ENCODE measurements at regions not wholly inside any gene's neighbourhood (a gene's known extent, or its start where the extent isn't known, plus 50 kb on each side); places are given as distances from the start of the nearest gene placed in this dataset.
"Not testable (repeated sequence)": the region's sequence is repeated elsewhere in the genome, so short reads cannot be mapped to it uniquely, and the experiment has no call there.

DNA sequence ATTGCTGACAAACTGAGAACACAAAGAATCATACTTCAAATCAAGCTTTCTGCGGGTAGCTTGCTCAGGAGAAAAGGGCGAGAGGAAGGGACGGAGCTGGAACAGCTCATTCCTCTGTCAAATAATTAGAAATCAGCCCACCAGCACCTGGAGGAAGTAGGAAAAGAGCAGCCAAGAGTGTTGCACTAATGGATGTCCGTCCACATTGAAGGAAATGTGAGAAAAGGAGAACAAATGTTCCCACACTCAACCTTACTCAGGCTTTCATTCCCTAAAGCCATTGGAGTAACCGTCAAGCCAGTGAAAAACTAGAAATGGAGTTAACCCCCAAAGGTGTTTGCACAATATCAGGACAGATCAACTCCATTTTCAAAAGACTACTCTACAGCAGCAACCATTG lies 233.0 kb upstream of the PRKD1 start:
- ATAC-seq, result no peak

DNA sequence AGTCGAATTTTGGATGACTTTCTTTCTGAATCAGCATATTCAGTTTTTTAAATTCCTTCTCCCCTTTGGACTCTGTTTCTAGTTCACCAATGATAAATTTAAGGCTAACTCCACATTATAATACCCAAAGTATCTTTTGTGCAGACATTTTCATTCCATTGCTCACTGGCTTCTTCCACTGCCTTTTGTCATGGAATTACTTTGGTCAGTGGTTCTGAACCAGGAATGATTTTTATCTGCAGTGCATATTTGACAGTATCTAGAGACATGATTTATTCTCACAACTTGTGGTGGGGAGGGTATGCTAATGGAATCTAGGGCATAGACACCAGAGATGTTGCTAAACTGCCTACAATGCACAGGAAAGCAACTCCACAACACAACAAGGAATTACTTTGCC lies 234.4 kb upstream of the PRKD1 start:
- no peak for ATAC-seq

DNA sequence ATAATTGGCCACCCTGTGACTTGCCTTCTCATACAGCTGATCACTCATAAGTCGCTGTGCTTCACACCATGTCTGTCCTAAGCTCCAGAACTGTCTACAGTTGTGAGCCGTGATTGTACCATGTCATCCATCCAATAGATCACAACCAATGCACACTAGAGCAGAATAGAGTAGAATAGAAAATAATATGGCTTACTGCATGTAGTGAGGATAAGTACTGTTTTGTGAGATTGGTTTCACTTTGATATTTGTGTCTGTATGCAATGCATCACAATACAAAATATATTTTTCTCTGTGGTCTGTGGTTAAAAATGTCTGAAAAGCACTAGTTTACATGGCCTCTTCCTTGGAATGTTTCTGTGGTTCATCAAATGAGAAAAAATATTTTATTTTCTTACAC lies 237.6 kb upstream of the PRKD1 start:
- ATAC-seq, result no peak

DNA sequence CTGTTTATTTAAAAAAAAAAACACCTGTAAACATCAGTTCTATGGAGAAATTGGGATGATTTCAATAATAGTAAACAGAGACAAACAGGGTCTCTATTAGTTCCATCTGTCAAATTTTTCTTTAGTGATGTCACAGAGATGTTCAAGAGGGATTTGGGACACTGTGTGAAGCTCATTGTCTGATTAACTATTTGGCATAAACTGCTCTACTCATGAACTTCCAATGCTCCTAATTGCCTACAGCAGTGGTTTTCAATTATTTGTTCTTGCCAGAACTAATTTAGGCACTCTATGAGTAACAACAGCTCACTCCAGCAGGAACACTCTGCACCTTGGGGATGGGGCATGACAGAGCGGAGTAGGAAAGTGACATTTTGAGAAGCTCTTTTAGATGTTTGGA lies 250.1 kb upstream of the PRKD1 start:
- ATAC-seq, result no peak

DNA sequence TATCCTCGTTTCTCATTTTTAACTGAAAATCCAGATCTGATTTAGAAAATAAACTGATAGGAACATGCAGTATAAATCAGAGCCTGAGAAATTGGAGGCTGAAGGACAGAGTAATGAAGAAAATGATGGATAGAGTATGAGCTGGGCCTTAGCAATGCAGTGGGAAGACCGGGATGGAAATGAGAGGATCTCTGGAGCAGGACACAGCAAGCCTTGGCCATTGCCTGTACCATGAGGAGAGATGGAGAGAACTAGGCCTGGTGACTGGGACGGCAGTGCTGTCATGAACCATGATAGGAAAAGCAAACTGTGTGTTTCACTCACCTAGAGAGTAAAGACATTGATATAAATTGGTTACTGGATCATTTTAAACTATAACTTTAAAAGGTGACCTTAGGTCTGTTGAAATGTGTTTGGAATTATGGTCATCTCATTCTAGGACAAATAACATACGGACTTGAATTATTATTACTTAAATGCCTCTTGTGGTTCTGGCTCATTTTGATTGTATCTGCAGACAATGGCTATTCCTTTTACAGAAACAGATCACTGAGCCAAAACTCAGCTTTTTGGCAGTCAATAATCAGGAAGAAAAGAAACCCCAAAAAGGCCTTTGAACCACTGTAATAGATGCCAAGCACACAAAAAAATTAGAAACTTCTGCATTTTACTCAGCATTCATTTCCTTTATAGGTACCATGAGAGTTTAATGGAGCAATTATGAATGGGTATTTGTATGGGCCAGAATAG lies 251.9 kb upstream of the PRKD1 start:
- no peak for ATAC-seq

DNA sequence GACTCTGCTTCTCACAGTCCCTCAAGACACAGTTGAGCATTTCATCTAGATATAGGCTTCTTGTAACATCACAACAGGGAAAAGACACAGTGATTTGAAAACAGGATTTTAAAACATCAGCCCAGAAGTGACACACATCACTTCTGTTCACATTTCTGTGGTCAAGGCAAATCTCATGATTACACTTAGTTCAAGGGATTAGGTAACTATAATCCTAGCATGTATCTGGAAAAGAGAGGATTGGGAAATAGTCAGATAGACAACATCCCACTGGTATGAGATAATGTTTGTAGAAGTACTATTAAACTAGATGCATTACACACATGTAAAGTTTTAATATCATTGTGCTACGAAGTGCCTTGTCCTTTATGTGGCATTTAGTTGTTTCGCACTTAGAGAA lies 252.6 kb upstream of the PRKD1 start:
- no peak for ATAC-seq

DNA sequence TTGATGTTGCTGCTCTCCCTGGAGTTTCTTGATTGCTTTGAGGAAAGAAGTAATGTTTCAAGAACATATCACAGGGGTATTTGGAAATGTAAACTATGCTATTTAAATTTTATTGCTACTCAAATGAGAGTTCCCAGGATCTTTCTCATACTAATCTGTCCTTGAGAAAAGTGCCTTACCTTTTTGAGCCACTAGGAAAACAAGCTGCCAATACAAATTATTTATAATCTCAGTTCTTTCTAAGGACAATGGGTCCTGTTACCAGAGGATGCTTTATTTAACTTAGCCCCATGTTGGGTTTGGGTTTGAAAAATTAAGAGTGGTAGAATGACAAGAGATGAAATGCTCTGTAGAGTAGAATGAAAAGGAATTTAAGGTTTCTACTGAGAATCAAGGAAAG lies 258.2 kb upstream of the PRKD1 start:
- ATAC-seq, result no peak

DNA sequence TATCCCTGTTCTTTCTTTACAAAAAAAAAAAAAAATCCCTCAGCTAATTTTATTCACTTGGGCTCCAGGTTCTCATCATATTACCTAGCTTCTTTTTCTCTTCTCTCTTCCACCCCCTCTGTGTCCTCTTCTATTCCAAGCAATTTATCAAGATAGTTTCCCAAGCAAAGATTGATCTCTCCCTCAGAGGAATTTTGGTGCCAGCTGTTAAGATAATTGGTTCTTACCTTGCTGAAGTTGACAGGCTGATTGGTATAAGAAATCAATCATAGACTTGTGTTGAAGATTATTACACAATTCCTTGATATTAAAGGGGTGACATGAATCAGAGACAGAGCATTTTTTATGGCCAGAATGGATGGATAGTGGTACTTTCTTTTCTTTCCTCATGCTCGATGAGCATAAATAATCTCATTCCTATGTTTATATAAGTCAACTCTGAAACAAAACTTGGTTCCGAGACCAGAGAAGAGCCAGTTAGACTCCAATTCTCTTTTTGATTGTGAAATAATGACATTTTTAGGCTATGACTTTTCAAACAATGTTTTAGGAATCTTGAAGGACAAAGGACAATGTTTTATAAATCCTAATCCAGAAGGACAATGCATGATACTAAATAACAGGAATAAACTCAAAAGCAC lies 264.1 kb upstream of the PRKD1 start:
- ATAC-seq, result no peak

DNA sequence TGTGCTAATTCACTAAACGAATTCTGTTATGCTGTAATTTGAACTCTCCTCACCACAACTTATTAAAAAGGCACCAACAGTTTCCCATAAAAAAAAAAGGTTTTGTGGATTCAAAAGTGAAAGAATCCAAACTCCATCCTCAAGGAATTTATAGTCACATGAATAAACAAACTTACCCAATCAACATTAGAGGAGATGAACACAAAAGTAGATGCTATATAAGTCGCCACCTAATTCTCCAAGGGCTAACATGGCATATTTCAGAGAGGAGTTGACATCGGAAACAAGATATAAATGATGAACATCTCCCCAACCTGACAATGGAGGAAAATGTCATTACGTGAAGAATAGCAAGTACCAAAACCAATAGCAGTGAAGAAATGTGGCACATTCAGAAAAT lies 265.5 kb upstream of the PRKD1 start:
- no peak for ATAC-seq

DNA sequence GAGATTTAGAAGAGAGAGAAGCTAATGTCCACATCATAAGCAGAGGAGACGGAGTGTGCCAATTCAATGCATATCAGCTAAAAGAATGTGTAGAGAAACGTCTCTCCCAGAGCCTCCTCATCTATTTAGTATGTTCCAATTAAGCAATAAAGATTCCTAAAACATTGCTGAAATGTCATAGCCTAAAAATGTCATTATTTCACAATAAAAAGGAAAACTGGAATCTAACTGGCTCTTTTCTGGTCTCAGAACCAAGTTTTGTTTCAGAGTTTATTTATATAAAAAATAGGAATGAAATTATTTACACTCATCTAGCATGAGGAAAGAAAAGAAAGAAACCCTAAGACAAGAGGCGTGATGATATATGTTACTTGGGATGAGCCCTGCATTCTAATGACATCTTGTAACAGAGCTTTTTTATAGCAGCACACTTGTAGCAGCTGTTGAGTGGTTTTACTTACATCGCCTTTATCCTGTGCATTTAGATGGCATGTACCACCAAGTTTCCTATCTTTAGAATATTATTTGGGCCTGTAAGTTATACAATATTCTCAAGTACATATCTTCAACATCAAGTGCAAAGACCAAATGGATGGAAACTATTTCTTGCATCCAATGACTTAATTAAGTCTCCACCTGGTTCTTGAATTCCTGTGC lies 266.3 kb upstream of the PRKD1 start:
- ATAC-seq, result no peak

DNA sequence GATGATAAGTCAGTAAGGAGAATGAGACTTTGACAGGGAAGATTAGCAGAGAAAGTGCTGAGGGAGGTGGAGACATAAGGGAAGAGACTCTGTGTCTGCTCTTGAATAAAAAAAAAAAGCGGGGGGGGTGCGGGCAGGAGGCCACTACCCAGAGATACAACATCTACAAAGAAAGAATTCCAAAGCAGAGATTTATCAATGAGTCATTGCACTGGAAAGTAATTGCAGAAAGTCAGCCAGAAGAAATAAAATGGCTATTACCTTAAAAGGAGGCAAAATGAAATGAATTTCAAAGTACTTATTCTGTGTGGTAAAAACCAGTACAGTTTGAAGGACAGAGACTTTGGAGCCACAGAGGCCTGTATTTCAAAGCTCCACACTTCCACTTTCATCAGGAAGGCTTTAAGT lies 267.1 kb upstream of the PRKD1 start:
- ATAC-seq, result no peak

DNA sequence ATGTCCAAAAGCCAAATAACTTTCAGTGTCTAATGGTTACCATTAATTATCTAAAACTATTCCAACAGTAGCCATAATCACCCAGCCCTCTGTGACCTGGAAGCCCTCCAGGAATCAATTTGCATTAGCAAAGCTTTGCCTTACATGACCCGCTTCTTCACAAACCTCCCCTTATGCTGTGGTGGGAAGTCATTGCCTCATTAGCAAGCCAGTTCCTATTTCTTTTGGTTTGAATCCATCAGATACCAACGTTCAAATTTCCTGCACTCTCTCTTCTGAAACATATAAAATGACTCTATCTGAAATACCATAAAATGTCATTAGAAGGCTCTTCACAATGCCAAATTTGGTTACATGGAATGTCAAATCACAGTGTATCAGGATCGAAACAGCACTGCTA lies 268.3 kb upstream of the PRKD1 start:
- no peak for ATAC-seq

DNA sequence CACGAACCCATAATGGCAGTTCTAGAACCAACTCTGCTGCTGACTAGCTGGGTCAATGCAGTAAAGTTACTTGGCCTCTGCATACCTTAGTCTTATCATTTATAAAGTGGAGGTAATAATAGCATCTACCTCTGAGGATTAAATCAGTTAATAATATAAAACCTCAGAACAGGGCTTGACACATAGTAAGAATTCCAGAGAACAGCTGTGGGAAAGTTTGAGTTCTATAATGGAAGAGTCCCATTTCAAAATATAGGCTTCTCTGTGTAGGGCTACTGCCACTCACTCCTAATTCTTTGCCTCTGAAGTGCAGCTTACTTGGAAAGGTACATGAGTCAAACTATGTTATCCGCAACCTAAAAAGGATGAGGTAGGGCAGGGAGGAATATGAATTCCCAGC lies 269.2 kb upstream of the PRKD1 start:
- ATAC-seq, result no peak

DNA sequence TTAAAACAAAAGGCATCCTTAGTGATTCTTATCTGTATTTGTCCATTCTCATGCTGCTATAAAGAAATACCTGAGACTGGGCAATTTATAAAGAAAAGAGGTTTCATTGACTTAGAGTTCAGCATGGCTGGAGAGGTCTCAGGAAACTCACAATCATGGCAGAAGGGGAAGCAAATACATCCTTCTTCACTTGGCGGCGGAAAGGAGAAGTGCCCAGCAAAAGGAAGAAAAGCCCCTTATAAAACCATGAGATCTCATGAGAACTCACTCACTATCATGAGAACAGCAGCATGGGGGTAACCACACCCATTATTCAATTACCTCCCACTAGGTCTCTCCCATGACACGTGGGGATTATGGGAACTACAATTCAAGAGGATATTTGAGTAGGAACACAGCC lies 271.1 kb upstream of the PRKD1 start:
- ATAC-seq, result not testable (repeated sequence)

DNA sequence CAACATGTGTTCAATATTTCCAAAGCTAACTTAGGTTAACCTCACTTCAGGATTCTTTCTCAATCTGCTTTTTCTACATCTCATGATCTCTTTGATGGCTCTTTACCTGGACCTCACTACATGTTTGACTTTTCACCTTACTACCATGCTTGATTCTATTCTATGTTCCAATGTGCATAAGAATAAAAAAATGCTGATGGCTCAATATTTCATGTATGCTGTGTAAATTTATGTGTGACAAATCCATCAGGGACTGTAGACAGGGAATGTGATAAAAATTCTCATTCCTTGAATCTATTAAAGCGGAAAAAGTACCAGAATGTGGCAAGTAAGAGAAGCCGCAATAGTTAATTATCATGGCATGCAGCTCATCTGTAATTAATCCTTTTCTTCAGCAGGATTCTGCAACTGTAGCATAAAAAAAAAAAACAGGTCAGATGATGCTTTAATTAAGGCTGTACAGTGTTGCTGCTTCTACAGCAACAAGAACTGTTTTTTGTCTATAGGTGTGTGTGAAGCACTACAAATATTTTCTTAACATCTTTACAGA lies 276.9 kb upstream of the PRKD1 start:
- ATAC-seq, result no peak

DNA sequence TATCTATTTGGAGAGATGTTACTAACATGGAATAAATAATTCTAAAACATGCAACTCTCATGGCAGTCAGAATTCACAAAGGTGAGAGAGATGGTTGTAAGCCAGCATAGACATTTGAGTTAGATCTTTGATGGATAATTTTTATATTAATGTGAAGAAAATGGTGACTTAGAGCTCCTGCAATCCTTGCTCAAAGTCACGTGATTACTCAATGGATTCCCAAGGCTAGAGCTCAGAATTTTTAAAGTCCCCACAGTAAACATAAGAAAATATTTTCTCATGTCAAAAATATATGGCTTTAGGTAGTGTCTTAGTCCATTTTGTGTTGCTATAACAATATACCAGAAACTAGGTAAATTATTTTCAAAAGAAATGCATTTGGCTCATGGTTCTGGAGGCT lies 281.5 kb upstream of the PRKD1 start:
- ATAC-seq, result no peak

DNA sequence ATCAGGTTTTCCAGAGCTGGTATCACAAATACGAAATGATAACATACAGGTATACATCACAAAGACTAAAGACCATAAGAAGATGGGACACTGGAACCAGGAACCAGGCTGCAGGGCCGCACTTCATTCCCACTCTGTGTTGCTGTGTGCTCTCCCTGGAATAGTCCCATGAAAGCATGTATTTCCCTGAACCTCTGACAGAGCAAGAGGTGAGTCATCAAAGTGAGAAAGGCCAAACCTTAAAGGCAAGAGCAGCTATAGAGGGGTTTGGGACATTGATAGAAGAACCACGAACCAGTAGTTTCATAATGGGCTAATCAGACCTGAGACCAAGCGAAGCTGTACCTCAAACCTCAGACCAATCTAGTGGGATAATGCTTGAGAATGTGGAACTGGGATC lies 283.0 kb upstream of the PRKD1 start:
- ATAC-seq, result no peak

DNA sequence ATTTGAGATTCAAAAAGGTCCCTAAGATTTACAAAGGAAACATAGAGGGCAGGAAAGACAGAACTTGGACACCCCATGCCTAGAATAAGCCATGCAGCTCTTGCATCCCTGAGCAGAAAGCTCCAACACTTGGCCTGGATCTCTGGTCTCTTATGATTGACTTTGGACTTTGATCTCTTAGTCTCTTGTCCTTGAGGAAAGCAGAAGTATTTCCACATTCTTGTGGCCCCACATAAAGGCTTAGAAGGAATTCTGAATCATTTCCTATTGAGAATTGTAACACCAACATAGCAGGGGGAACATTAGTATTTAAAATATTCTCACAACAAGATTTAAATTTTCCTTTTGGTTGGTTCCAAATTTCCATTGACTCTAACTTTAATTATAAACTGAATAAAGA lies 283.7 kb upstream of the PRKD1 start:
- no peak for ATAC-seq

DNA sequence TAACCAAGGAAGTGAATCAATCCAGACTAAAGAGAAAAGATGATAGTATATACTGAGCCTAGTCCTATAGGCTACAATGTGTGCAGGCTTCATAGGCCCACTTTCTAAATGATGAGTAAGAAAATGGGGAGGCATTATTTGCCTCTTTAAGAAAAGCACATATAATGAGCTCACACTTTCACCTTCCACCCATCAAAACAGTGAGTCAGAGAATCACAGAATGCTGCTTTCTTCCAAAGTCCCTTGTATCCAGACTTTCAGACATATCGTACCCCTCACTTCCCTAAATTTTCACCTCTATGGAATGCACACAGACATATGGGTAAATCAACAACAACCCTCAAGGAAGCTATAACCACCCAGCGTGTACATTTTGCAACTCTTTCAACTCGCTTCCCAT lies 286.4 kb upstream of the PRKD1 start:
- no peak for ATAC-seq

DNA sequence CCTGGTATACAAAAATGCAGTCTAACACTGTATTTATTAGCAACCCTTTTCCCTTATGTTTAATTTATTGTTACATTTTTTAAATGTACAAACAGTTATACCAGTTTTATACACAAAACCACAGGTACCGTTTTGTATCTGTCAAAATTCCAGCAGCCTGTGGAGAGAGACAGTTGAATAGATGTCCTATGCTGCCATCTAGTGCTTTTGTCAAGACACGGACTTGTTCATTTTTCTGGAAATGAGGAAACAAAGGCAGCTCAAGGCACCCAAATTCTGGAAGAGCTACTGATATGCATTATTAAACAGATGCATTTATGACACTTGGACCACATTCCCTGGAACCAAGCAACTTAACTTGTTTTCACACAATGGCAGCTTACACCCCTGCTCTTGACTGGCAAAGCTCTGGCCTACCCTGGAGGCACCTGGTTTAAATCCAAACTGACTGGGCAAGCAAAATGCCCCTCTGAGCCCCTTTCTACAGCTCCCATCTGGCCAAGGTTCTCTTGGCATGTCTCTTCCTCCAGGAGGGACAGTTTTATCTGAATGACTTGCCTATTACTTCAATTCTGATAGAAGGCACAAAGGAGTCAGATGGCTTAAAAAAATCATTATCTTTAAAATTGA lies 286.9 kb upstream of the PRKD1 start:
- ATAC-seq, result peak; percentile 33

DNA sequence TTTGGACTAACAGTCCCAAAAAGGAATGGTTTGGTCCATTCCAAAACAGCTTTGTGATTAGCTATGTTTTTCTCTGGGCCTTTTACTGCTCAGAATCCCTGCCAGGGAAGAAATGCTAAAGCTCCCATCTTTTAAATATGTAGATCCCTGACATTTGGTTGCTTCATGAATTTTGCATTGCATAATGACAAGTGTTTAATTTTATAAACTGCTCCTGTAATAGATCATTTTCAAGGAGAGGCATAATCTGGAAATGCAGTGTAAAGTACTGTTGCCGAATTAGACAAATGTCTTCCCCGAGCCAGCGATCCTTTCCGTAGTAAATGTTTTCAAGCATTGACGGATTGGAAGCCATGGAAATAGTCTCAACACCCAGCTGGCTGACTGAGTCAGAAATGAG lies 291.3 kb upstream of the PRKD1 start:
- ATAC-seq, result no peak

DNA sequence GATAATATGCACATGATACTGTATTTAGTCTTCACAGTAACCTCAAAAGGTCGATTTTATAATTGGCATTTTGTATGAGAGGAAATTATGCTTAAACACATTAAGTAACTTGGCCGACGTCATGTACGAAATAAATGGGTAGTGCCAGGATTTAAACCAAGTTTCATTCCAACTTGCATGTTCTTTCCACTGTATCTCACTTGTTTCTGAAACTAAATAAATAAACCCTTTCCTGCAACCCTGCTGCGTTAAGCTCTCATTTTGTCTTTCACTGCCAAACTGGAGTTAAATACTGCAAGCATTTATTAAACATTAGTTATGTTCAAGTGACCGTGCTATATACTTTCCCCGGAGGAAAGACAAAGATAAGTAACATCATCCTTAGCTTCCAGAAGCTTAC lies 293.9 kb upstream of the PRKD1 start:
- no peak for ATAC-seq

DNA sequence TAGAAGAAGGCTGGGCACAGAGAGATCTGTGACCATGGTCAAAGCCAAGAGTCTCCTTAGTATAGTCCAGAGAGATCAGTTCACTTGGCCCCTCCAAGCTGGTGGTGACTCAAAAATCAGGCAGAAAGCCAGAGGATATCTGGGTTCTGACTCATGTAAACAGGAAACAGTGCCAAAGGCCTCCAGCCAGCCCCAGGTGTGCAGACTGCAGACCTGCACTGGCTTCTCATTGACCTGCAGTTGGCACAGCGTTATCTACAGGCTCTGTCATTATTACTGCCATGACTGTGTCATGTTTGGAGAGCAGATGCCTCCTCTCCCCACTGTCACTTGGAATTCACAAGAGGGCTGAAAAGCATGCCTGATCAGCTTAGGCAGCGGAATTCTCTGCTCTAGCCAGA lies 295.7 kb upstream of the PRKD1 start:
- peak; percentile 88 for ATAC-seq

DNA sequence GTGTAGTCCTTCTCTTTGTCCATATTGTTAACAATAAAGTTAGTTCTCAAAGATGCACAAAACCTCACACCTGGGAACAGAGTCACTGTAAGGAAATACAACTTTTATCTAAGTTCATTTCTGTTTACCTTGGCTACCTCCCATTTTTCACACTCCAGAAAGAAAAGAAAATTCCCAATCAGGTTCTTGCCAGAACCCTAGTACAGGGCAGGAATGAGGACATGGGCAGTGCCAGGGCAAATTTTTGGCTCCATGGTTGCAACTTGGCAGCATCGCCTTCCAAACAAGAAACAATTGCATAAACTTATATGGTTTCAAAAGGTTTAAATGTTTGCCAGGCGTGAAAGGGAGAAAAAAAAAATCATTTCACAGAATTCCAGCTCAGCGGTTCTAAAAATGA lies 296.3 kb upstream of the PRKD1 start:
- no peak for ATAC-seq

Measured in esophagus mucosa (tissue), 1 donor.